Astrocyte (in vitro differentiated cells and primary cell): ENCODE measurements at regions not wholly inside any gene's neighbourhood (a gene's known extent, or its start where the extent isn't known, plus 50 kb on each side); places are given as distances from the start of the nearest gene placed in this dataset.

Experiments
- DNase-seq: peaks from one replicate; pipeline ENCODE4 v3.0.0-alpha.2; 2010; ENCODE audit warnings: low read depth
- FAIRE-seq: peaks from 2 replicates; lab custom pipeline; 2011; peaks lifted over from hg19 to GRCh38; lab: Jason Lieb, UNC
- H2AFZ ChIP-seq: 2 replicates; pipeline ENCODE4 v1.6.0; 2012; ENCODE audit warnings: low read depth, low read length, inconsistent platforms
- H3K27ac ChIP-seq: 2 replicates; pipeline ENCODE4 v1.5.1; 2011; ENCODE audit warnings: low read depth, low read length, inconsistent platforms
- H3K27me3 ChIP-seq: 2 replicates; pipeline ENCODE4 v1.6.0; 2011; ENCODE audit warnings: low read length, inconsistent platforms; ENCODE audit not compliant: insufficient read depth
- H3K36me3 ChIP-seq: 2 replicates; pipeline ENCODE4 v1.5.1; 2011; ENCODE audit warnings: low read length, inconsistent platforms; ENCODE audit not compliant: insufficient read depth
- H3K4me1 ChIP-seq: 2 replicates; pipeline ENCODE4 v1.5.1; 2011; ENCODE audit warnings: low read length, inconsistent platforms; ENCODE audit not compliant: insufficient read depth
- H3K4me2 ChIP-seq: 2 replicates; pipeline ENCODE4 v1.6.0; 2012; ENCODE audit warnings: low read length, inconsistent platforms
- H3K4me3 ChIP-seq: 2 replicates; pipeline ENCODE4 v1.5.1; 2011; ENCODE audit warnings: low read depth, mild to moderate bottlenecking, low read length, inconsistent platforms; ENCODE audit not compliant: insufficient read depth
- H3K79me2 ChIP-seq: 2 replicates; pipeline ENCODE4 v1.6.0; 2012; ENCODE audit warnings: mild to moderate bottlenecking, low read length, inconsistent platforms; ENCODE audit not compliant: insufficient read depth
- H3K9ac ChIP-seq: 2 replicates; pipeline ENCODE4 v1.6.0; 2012; ENCODE audit warnings: mild to moderate bottlenecking, low read length, inconsistent platforms
- H3K9me3 ChIP-seq: 2 replicates; pipeline ENCODE4 v1.5.1; 2012; ENCODE audit warnings: low read depth, mild to moderate bottlenecking, low read length, inconsistent platforms; ENCODE audit not compliant: insufficient read depth
- H4K20me1 ChIP-seq: 2 replicates; pipeline ENCODE4 v1.6.0; 2012; ENCODE audit warnings: low read length, inconsistent platforms; ENCODE audit not compliant: insufficient read depth
- H3K27ac Mint-ChIP-seq: one replicate; pipeline ENCODE4 v1.8.0; 2021; ENCODE audit warnings: mild to moderate bottlenecking, mixed read lengths; ENCODE audit not compliant: unreplicated experiment
- H3K27me3 Mint-ChIP-seq: one replicate; pipeline ENCODE4 v1.8.0; 2021; ENCODE audit warnings: low read depth, mixed read lengths; ENCODE audit not compliant: unreplicated experiment
- H3K36me3 Mint-ChIP-seq: one replicate; pipeline ENCODE4 v1.8.0; 2021; ENCODE audit warnings: low read depth, mixed read lengths; ENCODE audit not compliant: unreplicated experiment
- H3K4me1 Mint-ChIP-seq: one replicate; pipeline ENCODE4 v1.8.0; 2021; ENCODE audit warnings: low read depth, mixed read lengths; ENCODE audit not compliant: unreplicated experiment
- H3K4me3 Mint-ChIP-seq: one replicate; pipeline ENCODE4 v1.8.0; 2021; ENCODE audit warnings: mild to moderate bottlenecking, moderate library complexity, mixed read lengths; ENCODE audit not compliant: unreplicated experiment
- H3K9me3 Mint-ChIP-seq: one replicate; pipeline ENCODE4 v1.8.0; 2021; ENCODE audit warnings: mild to moderate bottlenecking, mixed read lengths; ENCODE audit not compliant: unreplicated experiment
- EZH2 ChIP-seq: IDR thresholded peaks from 2 replicates; pipeline ENCODE4 v1.6.1; 2012; ENCODE audit warnings: mild to moderate bottlenecking, low read length, inconsistent platforms; ENCODE audit not compliant: insufficient read depth
- TF ChIP-seq, protein P1 (sequence below): IDR thresholded peaks from 2 replicates; pipeline ENCODE4 v1.5.1; 2011; ENCODE audit warnings: low read depth, mild to moderate bottlenecking, inconsistent platforms, low read length, moderate library complexity; ENCODE audit not compliant: insufficient read depth

DNA sequence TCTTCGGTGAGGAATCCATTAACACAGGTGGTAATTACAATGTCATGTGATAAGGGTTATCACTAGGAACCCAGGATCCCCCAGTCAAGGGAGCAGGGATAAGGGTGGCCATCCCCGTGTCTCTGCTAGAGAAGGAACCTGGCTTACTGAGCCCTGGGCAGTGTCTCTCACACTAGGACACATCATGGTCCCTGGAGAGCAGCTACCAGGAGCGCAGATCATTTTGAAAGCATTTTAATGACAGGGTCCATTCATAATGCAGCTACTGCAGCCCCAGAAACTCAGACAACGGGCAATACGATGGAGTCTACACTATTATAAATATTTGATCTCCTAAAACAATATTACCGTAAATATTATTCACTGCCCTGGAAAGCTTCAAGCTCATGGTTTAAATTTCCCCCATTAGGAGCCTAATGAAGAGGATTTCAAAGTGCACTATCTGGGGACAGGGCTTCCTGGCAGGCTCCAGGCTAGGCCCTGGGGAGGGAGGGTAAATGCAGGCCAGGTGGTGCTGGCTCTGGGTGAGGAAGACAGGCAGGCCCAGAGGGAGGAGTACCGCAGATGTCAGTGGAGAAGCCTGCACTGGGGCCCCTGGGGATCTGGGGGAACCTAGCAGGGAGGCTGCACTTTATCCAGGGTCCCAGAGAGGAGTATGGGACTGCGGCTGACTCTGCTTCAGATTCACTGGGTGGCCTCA lies 52.6 kb upstream of the LOXL4 start:
- Histone ChIP-seq H3K4me3 (no peak overlapping the region), H3K79me2 (no peaks in the 10 kb centered on the region), H3K36me3 (no peaks in the 10 kb centered on the region), H4K20me1 (no peaks in the 10 kb centered on the region), H3K9ac (no peak overlapping the region), H3K27me3 (no peaks in the 10 kb centered on the region), H3K4me1 (peaks cover 34% of the 10 kb centered on the region), H3K4me2 (no peak overlapping the region), H3K27ac (no peak overlapping the region), H2AFZ (no peak overlapping the region), H3K9me3 (no peaks in the 10 kb centered on the region)
- Mint-ChIP-seq H3K27me3 (peaks cover 6% of the 10 kb centered on the region), H3K27ac (no peak overlapping the region), H3K4me3 (no peak overlapping the region), H3K9me3 (no peaks in the 10 kb centered on the region), H3K4me1 (peaks cover 17% of the 10 kb centered on the region), H3K36me3 (no peaks in the 10 kb centered on the region)
- FAIRE-seq: no peak
- DNase-seq: no peak
- TF ChIP-seq, protein P1, sequence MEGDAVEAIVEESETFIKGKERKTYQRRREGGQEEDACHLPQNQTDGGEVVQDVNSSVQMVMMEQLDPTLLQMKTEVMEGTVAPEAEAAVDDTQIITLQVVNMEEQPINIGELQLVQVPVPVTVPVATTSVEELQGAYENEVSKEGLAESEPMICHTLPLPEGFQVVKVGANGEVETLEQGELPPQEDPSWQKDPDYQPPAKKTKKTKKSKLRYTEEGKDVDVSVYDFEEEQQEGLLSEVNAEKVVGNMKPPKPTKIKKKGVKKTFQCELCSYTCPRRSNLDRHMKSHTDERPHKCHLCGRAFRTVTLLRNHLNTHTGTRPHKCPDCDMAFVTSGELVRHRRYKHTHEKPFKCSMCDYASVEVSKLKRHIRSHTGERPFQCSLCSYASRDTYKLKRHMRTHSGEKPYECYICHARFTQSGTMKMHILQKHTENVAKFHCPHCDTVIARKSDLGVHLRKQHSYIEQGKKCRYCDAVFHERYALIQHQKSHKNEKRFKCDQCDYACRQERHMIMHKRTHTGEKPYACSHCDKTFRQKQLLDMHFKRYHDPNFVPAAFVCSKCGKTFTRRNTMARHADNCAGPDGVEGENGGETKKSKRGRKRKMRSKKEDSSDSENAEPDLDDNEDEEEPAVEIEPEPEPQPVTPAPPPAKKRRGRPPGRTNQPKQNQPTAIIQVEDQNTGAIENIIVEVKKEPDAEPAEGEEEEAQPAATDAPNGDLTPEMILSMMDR: no peak
- TF ChIP-seq EZH2: no peak

DNA sequence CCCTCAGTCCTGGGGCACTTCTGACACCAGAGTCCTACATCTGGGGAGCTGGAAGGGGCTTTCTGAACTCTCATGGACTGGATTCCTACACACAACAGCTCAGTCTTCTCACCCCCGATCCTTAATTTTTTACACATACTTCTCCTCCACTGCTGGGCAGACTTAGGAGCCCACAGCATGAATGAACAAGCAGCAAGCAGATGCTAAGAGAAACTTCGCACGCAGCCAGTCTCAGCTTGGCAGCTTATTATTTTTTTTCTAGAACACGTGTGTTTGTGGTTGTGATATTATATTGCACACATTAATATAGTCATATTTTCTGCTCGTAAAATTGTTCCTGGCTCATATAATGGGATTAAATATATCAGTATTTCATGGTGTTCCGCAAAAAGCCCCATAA lies 50.9 kb upstream of the LOXL4 start:
- FAIRE-seq (no peak), DNase-seq (no peak)
- Histone ChIP-seq H3K4me3 (no peak overlapping the region), H3K4me2 (no peak overlapping the region), H3K27ac (no peak overlapping the region), H3K27me3 (no peaks in the 10 kb centered on the region), H3K9ac (no peak overlapping the region), H3K36me3 (no peaks in the 10 kb centered on the region), H3K9me3 (no peaks in the 10 kb centered on the region), H4K20me1 (no peaks in the 10 kb centered on the region), H2AFZ (no peak overlapping the region), H3K79me2 (no peaks in the 10 kb centered on the region), H3K4me1 (peaks cover 31% of the 10 kb centered on the region)
- Mint-ChIP-seq H3K27me3 (peaks cover 5% of the 10 kb centered on the region), H3K4me1 (peaks cover 17% of the 10 kb centered on the region), H3K4me3 (no peak overlapping the region), H3K36me3 (no peaks in the 10 kb centered on the region), H3K9me3 (peaks cover 2% of the 10 kb centered on the region), H3K27ac (no peak overlapping the region)
- TF ChIP-seq, protein P1: no peak
- TF ChIP-seq EZH2: no peak
